Chondrocyte (in vitro differentiated cells): ENCODE measurements at regions not wholly inside any gene's neighbourhood (a gene's known extent, or its start where the extent isn't known, plus 50 kb on each side); places are given as distances from the start of the nearest gene placed in this dataset.

Experiments used
- DNase-seq: peaks from one replicate; pipeline ENCODE4 v3.0.0; 2021; ENCODE audit warnings: mixed read lengths, low spot score
- H3K27ac Mint-ChIP-seq: one replicate; pipeline ENCODE4 v1.8.0; 2021; ENCODE audit warnings: mild to moderate bottlenecking, moderate library complexity, mixed read lengths; ENCODE audit not compliant: unreplicated experiment
- H3K27me3 Mint-ChIP-seq: 2 replicates; pipeline ENCODE4 v1.8.0; 2021; ENCODE audit warnings: low read depth, mixed read lengths
- H3K36me3 Mint-ChIP-seq: 2 replicates; pipeline ENCODE4 v1.8.0; 2021; ENCODE audit warnings: low read depth, mixed read lengths
- H3K4me1 Mint-ChIP-seq: 2 replicates; pipeline ENCODE4 v1.8.0; 2021; ENCODE audit warnings: low read depth, mild to moderate bottlenecking, mixed read lengths
- H3K4me3 Mint-ChIP-seq: one replicate; pipeline ENCODE4 v1.8.0; 2021; ENCODE audit warnings: mild to moderate bottlenecking, moderate library complexity, mixed read lengths; ENCODE audit not compliant: unreplicated experiment
- H3K9me3 Mint-ChIP-seq: 2 replicates; pipeline ENCODE4 v1.8.0; 2021; ENCODE audit warnings: low read depth, mixed read lengths
- CTCF ChIP-seq: fragments of 200-600 bp; sonication (generic); IDR thresholded peaks from 2 replicates; pipeline ENCODE4 v1.5.0; 2021; ENCODE audit warnings: antibody characterized with exemption, mild to moderate bottlenecking, moderate library complexity

GRCh38 chr6:9461188-9461587 is 953.7 kb downstream of the TFAP2A start:
- H3K27ac Mint-ChIP-seq: no peak overlapping the region
- H3K9me3 Mint-ChIP-seq: no peaks in the 10 kb centered on the region
- TF ChIP-seq CTCF: no peak
- no peaks in the 10 kb centered on the region for H3K27me3 Mint-ChIP-seq
- H3K4me3 Mint-ChIP-seq: no peak overlapping the region
- DNase-seq: no peak
- H3K4me1 Mint-ChIP-seq: peaks cover 2% of the 10 kb centered on the region
- H3K36me3 Mint-ChIP-seq: no peaks in the 10 kb centered on the region

GRCh38 chr6:9458424-9458823 is 956.5 kb downstream of the TFAP2A start:
- Mint-ChIP-seq H3K27ac (no peak overlapping the region), H3K4me3 (no peak overlapping the region), H3K9me3 (no peaks in the 10 kb centered on the region), H3K27me3 (no peaks in the 10 kb centered on the region), H3K4me1 (peaks cover under 1% of the 10 kb centered on the region), H3K36me3 (no peaks in the 10 kb centered on the region)
- DNase-seq: no peak
- TF ChIP-seq CTCF: no peak

GRCh38 chr6:9455864-9456658 is 958.8 kb downstream of the TFAP2A start:
- no peak for DNase-seq
- no peaks in the 10 kb centered on the region for H3K27me3 Mint-ChIP-seq

GRCh38 chr6:9439621-9440330 is 975.1 kb downstream of the TFAP2A start:
- TF ChIP-seq CTCF: no peak
- no peak overlapping the region for H3K4me3 Mint-ChIP-seq
- H3K4me1 Mint-ChIP-seq: no peaks in the 10 kb centered on the region
- peaks cover 5% of the 10 kb centered on the region for H3K36me3 Mint-ChIP-seq
- H3K27me3 Mint-ChIP-seq: no peaks in the 10 kb centered on the region
- peaks cover 10% of the 10 kb centered on the region for H3K9me3 Mint-ChIP-seq
- no peak overlapping the region for H3K27ac Mint-ChIP-seq
- DNase-seq: no peak

More at GRCh38 chr6:9455864-9456658, 958.8 kb downstream of the TFAP2A start:
- H3K9me3 Mint-ChIP-seq: no peaks in the 10 kb centered on the region
- no peaks in the 10 kb centered on the region for H3K4me1 Mint-ChIP-seq
- H3K27ac Mint-ChIP-seq: no peak overlapping the region
- no peak for TF ChIP-seq CTCF
- no peaks in the 10 kb centered on the region for H3K36me3 Mint-ChIP-seq
- no peak overlapping the region for H3K4me3 Mint-ChIP-seq

- Mint-ChIP-seq H3K27ac (no peak overlapping the region), H3K36me3 (no peaks in the 10 kb centered on the region), H3K4me3 (no peak overlapping the region), H3K9me3 (no peaks in the 10 kb centered on the region), H3K27me3 (no peaks in the 10 kb centered on the region), H3K4me1 (no peaks in the 10 kb centered on the region)
- DNase-seq: no peak
- TF ChIP-seq CTCF: no peak
Measured at GRCh38 chr6:9437836-9438235, 977.0 kb downstream of the TFAP2A start.
